Peyer's patch (tissue), 4 donors: ENCODE measurements at regions not wholly inside any gene's neighbourhood (a gene's known extent, or its start where the extent isn't known, plus 50 kb on each side); places are given as distances from the start of the nearest gene placed in this dataset.

Source experiments
- CTCF ChIP-seq, 6 experiments: fragments of 450-650 bp in 4 of 6; fragments of 200-600 bp in 2 of 6; sonication (generic) in 1 of 6; IDR thresholded peaks; one replicate each; pipeline ENCODE4 v1.5.1; 2017 to 2019; ENCODE audit warnings: antibody characterized with exemption in 6 of 6, mild to moderate bottlenecking in 3 of 6, moderate library complexity in 1 of 6
- POLR2A ChIP-seq, 2 donors: fragments of 450-650 bp; IDR thresholded peaks; one replicate each; pipeline ENCODE4 v1.5.1; 2017; ENCODE audit warnings: antibody characterized with exemption in 2 of 2, mild to moderate bottlenecking in 2 of 2, moderate library complexity in 2 of 2

GRCh38 chr19:30711296-30711695 is 339.1 kb downstream of the ZNF536 start:
- TF ChIP-seq CTCF (IDR thresholded peaks at IDR 0.05) (no peak), POLR2A (IDR thresholded peaks at IDR 0.05) (no peak)
